NCI-H524 (cell line): ENCODE measurements at regions not wholly inside any gene's neighbourhood (a gene's known extent, or its start where the extent isn't known, plus 50 kb on each side); places are given as distances from the start of the nearest gene placed in this dataset.
"Not testable (repeated sequence)": the region's sequence is repeated elsewhere in the genome, so short reads cannot be mapped to it uniquely, and the experiment has no call there.

Experiments
- DNase-seq, 2 experiments: peaks; one replicate each; lab custom pipeline; 2025; lab: John Stamatoyannopoulos, UW

DNA sequence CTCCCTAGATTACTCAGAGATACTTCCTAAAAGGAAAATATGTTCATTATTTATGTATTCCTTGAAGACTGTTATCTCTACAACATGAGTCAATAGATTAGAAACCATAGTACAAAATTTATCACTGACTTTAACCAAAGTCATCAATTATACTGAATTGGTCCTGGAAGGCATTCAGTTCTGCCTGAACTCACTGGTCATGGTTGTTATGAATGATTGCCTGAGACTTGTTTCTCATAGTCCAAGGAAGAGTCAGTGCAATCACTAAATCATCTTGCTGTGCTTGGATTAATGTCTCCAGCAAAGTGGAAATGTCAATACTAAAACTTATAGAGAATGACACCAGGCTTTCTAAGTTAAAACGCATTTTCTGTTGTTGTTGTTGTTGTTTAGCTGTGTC is 878.6 kb upstream of the MANEA start:
- no peak for DNase-seq

- not testable (repeated sequence) for DNase-seq
Measured at GRCh38 chr6:94687255-94687654, 890.1 kb upstream of the MANEA start.

GRCh38 chr6:94683409-94683808 is 893.9 kb upstream of the MANEA start:
- no peak for DNase-seq

- DNase-seq = no peak
Measured at GRCh38 chr6:94680669-94681212, 896.6 kb upstream of the MANEA start.

GRCh38 chr6:94673251-94673650 is 904.1 kb upstream of the MANEA start:
- no peak for DNase-seq

DNA sequence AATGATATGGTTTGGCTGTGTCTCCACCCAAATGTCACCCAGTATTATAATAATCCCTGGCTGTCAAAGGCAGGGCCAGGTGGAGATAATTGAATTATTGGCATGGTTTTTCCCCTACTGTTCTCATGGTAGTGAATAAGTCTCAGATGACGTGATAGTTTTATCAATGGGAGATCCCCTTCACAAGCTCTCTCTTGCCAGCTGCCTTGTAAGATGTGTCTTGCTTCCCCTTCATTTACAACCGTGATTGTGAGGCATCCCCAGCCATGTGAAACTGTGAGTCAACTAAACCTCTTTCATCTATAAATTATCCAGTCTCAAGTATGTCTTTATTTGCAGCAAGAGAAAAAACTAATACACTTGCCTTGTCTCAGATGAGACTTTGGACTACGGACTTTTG is 907.3 kb upstream of the MANEA start:
- no peak for DNase-seq

DNA sequence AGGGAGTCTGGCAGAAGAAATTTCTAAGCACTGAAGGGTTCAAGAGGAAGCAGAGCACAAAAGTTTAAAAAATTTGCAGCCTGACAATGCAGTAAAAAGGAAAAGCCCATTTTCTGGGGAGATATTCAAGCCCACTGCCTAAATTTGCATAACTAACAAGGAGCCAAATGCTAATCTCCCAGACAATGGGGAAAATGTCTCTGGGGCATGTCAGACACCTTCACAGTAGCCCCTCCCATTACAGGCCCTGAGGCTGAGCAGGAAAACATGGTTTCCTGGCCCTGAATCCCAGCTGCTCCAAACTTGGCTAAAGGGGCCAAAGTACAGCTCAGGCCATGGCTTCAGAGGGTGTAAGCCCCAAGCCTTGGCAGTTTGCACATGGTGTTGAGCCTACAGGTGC is 908.5 kb upstream of the MANEA start:
- DNase-seq = no peak

DNA sequence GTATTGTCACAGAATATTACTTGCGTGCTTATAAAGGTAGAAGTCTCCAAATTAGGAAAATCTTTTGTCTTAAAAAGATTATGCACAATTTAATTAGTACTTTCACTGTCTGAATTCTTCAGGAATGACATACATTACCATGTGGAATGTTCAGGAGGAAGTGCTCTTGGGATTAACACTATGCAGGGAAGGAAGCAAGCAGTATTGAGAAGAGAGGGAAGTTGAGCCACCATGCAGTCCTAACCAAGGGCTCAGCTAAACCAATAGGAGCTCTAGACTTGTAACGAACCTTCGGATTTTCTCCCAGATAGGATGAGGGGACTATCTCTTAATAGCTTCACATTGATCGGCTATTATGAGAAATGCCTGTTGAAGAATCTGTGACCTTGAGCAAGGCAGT is 918.4 kb upstream of the MANEA start:
- no peak for DNase-seq

DNA sequence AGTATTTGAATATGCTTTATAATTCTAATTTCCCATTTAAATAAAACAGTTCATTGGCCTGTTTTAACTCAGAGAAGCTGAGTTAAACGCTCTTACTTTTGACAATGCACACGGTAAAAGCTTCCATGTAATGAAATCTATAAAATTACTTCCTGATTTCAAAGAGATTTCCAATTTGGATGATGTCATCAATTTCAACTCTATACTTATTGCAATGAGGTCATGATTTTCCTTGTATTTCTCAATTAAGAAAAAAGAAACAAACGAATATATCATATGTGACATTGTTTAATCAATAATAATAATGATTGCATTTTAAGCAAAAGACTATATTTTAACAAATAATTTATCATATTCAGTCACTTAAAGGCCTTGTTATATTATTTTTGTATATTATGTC is 926.1 kb upstream of the MANEA start:
- no peak for DNase-seq

GRCh38 chr6:94645191-94645590 is 932.1 kb upstream of the MANEA start:
- DNase-seq = peak; percentile 41 to 76

DNA sequence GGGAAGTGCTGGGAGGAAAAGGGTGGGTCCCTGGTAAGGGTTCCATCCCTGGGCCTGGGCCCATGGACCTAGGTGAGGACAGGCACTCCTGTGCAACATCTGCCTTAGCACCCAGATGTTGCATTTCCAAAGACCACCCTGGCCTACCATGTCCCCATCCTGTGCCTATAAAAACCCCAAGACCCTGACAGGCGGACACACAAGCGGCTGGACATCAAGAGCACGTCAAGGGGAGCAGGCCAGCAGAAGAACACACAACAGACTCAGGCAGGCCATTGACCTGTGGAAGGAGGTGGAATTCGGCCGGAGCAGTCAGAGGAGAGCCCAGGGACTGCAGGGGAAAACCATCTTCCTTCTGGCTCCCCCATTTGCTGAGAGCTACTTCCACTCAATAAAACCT is 937.8 kb upstream of the MANEA start:
- DNase-seq = no peak

GRCh38 chr6:94636780-94637385 is 940.5 kb upstream of the MANEA start:
- DNase-seq = peak; percentile 39 to 67

GRCh38 chr6:94623586-94623985 is 953.7 kb upstream of the MANEA start:
- DNase-seq = peak in 1 of 2 experiments; percentile 6

DNA sequence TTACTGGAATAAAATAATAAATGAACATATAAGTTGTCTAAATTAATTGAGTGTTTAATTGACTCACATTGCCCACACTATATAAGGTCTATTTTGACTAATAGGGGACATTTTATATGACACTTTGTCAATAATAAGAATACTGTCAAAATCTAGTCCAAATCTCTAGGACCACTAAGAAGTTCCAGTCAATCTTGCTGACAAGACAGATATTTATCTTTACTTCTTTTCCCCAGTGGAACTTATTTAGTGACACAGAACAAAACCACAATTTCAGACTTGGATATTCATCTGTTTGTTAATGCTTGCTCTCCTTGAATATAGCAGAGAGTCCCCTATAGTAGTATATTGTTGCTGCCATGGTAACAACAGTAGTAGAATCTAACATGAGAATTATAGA is 954.6 kb upstream of the MANEA start:
- DNase-seq = no peak

DNA sequence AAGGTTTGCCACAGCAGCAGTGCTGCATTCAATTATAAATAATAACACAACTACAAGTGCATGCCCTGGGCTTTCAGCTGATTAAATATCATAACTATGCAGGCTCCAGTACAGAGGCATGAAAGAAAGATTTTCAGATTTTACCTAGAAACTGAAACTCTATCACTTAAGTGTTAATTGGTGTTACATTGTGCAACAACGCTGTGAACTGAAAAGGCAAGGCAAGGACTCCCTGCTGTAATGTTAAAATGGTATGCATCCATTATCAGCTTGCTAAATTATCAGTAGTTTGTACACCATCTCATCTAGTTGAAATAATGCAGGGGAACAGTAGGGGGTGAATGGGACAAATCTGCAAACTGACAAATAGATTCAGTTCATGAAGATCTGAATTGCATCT is 976.7 kb upstream of the MANEA start:
- DNase-seq = no peak

- no peak for DNase-seq
Measured at GRCh38 chr6:94597487-94597886, 979.8 kb upstream of the MANEA start.

- no peak for DNase-seq
Measured at GRCh38 chr6:94590416-94590815, 986.9 kb upstream of the MANEA start.

DNA sequence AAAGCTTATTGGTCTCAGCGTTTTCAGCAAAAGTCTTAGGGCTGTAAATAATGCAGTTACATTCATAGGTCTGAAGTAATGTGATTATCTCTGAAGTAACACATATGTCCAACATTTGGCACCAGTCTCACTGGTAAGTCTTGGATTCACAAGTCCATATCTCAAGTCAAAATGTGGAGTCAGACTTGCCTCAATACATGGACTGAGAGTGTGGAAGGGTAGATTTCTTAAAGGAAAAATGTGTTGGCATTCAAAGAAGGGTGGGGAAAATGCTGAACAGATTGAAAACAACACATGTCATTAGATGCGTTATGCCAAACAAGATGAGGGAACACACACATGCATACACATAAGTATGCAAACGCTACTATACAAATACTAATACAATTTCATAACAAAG is 989.0 kb upstream of the MANEA start:
- DNase-seq = no peak

DNA sequence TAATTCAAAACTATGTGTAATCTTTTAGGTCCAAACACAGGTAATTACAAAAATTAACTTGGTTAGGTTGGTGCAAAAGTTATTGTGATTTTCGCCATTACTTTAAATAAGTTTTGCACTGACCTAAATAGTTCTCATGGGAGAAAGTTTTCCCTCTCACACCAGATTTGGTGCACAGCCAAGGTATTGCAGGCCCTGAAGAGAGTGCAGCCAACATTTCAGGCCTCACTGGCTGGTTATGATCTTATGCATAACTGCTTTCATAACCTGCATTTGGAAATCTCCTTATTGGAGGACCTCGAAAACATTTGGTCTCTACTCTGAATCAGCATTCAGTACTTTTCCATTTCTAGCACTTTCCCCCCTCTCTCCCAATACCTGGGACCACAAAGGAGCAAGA is 993.1 kb upstream of the MANEA start:
- DNase-seq = no peak

GRCh38 chr6:94570581-94570980 is 1006.8 kb upstream of the MANEA start:
- DNase-seq = no peak

DNA sequence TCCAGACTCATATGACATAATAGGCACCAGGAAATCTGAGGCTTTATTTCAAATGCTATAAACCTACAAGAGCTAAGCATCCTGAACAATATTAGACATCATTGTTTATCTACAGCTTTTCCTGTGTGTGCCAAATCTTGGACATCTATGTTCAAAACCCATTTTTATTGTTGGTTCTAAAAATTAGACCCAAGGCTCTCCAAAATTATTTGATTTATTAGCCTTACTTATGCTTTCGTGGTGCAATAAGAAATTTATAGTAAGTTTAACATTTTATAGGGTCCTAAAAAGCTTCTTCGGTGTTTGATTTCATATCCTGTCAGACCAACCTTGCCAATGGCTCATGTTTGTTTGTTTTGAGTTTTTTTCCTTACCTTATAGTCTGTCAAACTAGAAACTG is 1014.5 kb upstream of the MANEA start:
- no peak for DNase-seq

- no peak for DNase-seq
Measured at GRCh38 chr6:94559829-94560537, 1017.4 kb upstream of the MANEA start.

GRCh38 chr6:94557207-94557606 is 1020.1 kb upstream of the MANEA start:
- DNase-seq = not testable (repeated sequence)

GRCh38 chr6:94548201-94548600 is 1029.1 kb upstream of the MANEA start:
- no peak for DNase-seq
